Activated CD4-positive, CD25-positive, alpha-beta regulatory T cell treated with anti-CD3 and anti-CD28 coated beads, Interleukin-2, amount 50 U/mL, for 72 hours (primary cell): ENCODE measurements at regions not wholly inside any gene's neighbourhood (a gene's known extent, or its start where the extent isn't known, plus 50 kb on each side); places are given as distances from the start of the nearest gene placed in this dataset.

ENCODE experiments used
- DNase-seq: peaks from one replicate; pipeline ENCODE4 v3.0.0; 2021

DNA sequence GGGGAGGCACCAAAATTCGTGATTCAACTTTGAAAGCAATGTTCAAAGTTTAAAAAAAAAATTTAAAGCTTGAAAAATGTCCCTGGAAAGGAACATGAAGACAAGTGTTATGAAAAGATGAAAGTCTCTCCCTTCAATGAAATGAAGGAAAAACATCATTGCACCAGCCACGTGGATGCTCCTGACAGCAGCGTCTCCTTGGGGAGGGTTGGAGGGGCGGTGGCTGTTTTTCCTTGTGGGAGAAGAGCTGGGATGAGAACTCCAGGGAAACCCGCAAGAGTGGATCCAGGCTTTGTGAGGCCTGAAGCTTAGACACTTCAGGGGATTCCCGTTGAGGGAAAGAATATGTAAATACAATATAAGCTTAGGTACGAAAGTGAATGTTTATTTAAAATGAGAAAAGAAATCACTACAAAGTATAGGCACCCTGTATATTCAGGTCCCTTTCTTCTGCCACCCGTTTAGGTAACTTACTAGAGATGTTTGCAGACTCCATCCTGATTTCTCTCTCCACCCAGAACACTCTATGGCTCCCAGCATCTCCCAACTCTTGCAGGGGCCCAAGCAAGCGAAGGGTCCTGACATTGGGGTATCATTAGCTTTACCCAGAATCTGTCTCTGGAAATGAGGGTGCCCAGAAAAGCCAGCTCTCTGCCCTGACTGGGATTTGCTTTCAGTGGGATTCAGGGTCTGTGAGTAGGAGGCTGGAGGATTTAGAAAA, 63.1 kb upstream of the BAIAP2L1 start:
- no peak for DNase-seq

DNA sequence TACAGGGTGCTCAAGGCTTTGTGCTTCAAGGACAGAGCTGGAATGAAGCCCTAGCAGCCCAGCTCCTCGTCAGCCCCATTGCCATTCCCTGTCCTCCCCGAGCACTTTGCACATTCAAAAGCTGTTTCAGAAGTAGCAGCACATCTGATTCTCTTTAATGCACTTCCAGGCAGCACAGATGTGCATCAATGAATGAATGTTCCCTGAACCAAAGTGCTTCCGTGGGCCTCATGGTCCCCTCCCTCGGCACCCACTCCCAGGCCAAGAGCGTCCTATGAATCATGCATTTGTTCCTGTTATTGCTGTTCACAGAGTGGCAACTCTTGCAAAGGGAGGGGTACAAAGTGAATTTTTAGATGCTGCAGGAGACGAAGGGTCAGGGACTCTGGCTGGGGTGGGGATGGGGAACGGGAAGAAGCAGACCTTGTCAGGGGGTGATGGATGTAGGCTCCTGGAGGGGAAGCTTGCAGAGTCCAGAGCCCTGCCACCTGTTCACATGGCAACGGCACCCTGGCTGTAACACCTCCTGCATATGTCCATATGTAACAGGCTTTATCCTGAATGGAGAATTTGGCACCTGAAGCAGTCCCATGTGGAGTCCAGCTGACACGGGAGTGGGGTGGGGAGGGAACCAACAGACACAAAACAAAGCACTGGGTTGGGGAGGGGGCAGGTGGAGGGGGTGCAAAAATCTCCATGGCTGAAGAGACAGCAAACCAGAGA, 62.2 kb upstream of the BAIAP2L1 start:
- DNase-seq = no peak

DNA sequence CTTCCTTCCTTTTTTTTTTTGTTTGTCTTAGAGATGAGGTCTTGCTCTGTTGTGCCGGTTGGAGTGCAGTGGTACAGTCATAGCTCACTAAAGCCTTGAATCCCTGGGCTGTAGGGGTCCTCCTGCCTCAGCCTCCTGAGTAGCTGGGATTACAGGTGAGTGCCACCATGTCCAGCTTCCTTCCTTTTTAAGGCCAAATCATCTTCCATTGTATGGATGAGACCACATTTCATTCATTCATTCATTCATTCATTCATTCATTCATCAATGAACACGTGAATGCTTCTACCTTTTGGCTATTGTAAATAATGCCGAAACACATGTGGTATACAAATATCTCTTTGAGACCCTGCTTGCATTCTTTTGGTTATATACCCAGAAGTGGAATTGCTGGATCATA, 60.0 kb upstream of the BAIAP2L1 start:
- DNase-seq = no peak

DNA sequence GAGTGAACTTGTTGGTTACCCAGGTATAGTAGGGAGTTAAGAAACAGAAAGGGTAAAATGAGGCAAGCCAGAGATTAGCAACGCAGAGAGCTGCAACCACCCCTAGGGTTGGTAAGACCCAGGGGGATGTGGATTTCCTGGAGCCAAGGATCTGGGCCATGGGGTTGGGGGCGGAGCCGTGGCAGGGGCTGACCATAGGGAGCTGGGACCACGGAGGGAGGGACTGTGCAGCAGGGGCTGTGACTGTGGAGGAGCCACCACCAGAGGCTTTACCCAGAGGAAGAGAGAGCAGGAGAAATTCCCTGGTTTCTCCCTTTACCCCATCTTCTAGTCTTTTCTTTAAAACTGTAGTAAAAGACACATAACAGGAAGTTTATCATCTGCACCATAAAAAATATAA, 58.6 kb upstream of the BAIAP2L1 start:
- no peak for DNase-seq

DNA sequence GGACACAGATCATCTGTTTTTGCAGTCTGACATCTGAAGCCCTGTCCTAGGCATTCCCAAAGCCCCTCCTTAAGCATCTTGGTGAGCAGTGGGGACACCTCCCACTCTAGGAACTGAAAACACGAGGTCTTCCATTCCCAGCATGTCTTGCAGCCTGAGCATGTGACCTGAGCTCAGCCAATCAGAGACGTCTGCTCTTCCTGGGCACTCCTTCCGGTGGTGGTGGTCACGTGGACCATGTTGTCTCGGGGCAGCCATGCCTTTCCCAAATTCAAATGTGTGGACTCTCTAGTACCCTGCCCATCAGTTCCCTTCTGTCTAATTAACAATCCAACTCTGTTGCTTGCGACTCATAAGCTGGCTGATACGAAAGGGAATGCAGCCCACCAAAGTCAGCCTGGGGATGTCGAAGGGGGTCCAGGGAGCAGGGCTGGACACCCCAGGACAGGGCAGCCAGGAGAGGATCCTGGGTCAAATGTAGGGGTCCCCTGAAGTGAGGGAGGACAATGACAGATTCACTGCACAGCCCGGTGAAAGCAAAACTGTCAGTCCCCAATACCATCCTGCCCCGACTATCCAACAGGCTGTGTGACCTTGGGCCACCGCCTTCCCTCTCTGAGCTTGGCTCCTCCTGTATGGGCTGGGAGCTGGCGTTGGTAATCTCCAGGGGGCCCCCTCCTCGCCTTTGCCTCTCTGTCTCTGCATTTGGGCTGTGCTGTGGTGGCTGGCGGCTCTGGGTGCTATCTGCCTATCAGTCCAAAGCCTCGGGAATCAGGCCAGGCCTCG, 57.4 kb upstream of the BAIAP2L1 start:
- no peak for DNase-seq

DNA sequence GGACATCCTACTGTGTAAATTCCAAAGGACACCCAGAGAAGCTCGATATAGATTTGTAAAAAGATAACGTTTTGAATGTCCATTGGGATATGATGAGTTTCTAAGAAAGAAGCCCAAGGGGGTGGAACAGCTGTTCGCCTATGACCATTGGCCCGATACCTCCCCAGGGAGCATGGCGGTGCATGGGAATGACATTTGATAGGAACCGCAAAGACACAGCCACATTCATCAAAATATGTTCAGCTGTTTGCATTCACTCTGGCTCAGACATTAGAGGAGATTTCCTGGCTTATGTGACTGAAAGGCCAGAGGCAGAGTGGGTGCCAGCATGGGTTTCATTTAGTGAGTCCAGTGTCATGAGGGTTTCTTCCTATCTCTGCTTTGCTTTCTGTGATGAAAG, 56.0 kb upstream of the BAIAP2L1 start:
- DNase-seq = no peak

DNA sequence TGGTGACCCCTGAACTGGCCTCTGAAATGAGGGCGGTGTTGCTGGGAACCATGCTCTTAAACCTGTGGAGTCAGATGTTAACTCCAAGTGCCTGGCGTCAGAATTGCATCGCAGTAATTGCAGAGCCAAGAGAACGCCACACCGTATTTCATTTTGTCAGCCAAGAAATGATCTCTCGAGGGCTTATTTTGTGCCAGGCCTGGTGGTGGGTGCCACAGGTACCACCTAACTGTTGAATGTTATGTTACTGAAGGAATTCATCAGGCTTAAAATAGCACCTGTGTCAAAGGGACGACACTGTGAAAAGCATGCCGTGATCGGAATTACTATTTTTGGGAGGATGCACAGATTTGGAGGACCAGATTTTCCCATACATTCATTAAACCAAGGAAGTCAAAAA, 51.9 kb upstream of the BAIAP2L1 start:
- no peak for DNase-seq
